GOT3 (cell line): ENCODE measurements at regions not wholly inside any gene's neighbourhood (a gene's known extent, or its start where the extent isn't known, plus 50 kb on each side); places are given as distances from the start of the nearest gene placed in this dataset.

Source experiments
- DNase-seq: peaks from one replicate; lab custom pipeline; 2025; ENCODE audit warnings: mixed read lengths; lab: John Stamatoyannopoulos, UW

DNA sequence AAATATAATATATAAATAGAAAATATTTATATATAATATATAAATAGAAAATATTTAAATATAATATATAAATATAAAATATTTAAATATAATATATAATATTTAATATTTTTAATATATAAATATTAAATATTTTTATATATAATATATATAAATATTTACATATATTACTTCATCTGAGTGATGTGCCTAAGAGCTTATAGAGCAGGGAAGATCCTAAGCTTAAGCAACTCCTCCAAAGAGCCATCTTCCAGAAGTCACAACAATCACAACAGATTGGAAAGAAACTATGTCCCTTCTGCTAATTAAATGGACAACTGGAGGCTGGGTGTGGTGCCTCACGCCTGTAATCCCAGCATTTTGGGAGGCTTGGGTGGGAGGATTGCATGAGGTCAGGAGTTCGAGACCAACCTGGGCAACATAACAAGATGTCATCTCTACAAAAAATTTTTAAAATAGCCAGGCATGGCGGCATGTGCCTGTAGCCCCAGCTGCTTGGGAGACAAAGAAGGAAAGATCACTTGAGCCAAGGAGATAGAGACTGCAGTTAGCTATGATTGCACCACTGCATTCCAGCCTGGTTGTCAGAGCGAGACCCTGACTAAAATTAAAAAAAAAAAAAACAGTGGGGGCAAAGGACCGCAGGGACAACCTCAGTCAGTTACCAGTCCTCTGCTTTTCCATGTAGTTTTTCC, 198.7 kb downstream of the SKIDA1 start:
- DNase-seq = no peak

DNA sequence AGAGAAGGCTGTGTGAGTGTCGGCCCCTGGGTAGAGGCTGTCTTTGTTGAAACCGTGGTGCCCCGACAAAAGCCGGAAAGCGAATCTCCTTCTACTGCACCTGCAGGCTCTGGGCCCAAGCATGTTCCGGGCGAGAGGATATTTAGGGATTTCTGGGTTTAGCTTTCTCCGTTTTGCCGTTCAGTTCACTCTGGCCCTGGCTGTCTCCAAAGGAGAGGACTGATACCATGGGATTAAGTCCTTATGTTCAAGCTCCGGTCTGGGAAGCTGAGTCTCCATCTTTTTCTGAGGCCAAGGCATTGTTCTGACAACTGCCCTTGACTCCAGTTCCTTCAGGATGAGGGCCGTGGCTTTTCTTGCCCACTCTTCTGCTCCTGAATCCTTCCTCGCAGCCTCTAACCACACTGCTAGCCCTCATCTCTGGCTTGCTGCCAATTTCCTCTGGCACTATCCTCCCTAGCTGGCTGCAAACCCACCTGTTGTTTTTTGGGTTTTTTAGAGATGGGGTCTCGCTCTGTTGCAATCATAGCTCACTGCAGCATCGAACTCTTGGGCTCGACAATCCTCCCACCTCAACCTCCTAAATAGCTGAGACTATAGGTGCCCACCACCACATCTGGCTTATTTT, 206.8 kb downstream of the SKIDA1 start:
- no peak for DNase-seq

- no peak for DNase-seq
These were observed 207.6 kb downstream of the SKIDA1 start for GRCh38 chr10:21317902-21318301.

DNA sequence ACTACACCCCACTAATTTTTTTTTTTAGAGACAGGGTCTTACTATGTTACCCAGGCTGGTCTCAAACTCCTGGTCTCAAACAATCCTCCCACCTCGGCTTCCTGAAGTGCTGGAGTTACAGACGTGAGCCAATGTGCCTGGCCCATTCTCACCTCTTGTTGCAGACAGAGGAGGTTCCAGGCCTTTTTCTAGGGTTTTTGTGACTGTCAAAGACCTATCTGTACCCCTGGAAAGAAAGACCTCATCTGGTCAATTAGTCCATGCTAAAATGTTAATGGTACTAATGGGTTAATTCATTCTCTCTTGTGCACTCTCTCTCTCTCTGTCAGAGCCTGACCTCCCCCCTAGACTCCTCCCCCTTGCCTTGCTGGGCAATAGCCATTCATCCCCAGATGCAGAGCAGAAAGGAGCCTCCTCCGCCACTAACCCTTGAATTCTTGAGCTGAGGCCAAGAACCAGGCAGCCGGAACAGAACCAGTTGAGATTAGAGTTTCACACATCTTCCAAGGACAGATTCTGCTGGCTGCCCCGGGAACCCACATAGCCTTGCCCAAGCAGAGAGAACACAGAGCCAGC, 209.7 kb downstream of the SKIDA1 start:
- no peak for DNase-seq

- no peak for DNase-seq
These were observed 210.4 kb downstream of the SKIDA1 start for GRCh38 chr10:21314906-21315644.

DNA sequence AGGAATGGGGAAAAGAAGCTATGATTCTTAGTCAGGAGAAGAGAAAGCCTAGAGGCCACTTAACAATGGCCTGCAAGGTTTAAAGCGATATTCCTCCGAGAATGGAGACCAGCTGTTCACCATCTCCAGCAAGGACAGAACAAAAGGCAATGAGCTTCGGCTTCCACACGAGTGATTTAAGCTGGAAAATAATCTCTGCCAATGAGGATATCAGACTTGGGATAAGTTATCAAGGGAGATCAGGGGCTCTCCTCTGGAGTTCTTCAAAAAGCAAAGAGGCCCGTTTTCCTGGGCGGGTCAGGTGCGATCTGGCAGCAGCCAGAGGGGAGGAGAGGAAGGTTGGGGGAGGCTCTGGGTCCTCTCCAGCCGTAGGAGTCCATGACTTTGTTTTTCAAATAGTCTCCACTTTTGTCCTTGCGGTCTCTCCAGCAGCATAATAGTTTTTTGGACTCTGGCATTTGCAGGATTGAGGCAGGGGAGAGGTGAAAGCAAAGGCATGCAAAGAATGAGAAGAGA, 211.3 kb downstream of the SKIDA1 start:
- no peak for DNase-seq

- no peak for DNase-seq
These were observed 211.8 kb downstream of the SKIDA1 start for GRCh38 chr10:21313691-21314090.

GRCh38 chr10:21311426-21311825, 214.1 kb downstream of the SKIDA1 start:
- no peak for DNase-seq

DNA sequence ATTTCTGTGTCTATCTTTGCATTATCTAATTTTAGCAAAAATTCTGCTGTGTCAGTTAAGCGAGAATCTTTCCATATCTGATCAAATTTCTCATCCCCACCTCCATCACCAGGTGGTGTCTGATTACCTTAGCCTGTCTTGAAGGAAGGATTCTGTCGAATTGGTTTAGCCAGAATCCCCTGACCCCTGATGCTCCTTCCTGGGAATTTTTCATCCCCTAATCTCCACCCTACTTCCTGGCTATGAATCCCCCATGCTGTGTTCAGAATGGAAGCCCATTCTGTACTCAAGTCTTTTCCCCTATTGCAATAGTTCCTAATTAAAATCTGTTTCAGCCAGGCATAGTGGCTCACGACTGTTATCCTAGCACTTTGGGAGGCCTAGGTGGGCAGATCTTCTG, 216.1 kb downstream of the SKIDA1 start:
- DNase-seq = no peak

DNA sequence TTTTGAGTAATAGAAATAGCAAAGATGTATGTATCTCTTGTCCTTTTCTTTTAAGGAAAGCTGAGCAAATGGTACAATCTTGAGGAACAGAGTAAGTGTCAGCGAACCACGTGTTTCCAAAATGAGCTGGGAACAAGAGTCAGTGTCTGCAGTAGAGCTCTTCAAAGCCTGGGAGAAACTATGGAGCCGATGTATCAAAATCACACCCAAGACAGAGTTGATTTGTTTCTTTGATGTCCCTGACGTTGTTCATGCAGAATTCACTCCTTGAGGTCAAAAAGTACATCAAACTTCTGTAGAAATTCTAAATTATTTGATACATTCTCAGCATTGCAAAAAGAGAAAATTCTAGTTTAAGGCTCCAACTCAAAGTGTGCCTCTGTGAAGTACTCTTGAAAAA, 216.5 kb downstream of the SKIDA1 start:
- no peak for DNase-seq

DNA sequence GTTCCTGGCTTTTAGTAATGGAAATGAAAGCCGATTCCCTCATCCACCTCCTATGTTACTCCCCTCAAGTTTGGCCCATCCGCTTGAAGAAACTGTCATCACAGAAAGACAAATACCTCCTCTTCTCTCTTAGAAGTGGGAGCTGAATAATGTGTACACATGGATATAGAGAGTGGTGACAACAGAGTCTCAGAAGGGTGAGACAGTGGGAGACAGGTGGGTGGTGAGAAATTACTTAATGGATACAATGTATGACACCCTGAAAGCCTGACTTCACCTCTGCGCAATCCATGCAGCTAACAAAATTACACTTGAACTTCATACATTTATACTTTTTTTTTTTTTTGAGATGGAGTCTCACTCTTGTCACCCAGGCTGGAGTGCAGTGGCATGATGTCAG, 217.5 kb downstream of the SKIDA1 start:
- DNase-seq = no peak

- no peak for DNase-seq
These were observed 220.9 kb downstream of the SKIDA1 start for GRCh38 chr10:21304608-21305007.

DNA sequence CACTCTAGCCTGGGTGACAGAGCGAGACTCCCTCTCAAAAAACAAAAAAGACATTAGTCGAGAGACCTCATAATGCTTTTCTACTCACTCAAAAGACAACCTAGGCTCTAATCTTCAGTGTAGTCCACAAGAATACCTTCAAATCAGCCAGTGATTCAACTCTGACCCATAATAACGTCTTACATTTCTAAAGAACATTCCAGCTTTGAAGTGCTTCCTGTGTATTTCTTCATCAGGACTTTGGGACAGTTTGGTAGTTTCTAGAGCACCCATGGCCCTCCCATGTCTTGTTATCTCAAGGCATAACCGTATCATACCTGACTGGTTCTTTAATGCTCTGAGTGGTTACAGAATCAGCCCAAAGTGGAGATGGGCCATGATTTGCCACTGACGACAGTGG, 221.3 kb downstream of the SKIDA1 start:
- no peak for DNase-seq

GRCh38 chr10:21300551-21300950, 224.9 kb downstream of the SKIDA1 start:
- no peak for DNase-seq

- no peak for DNase-seq
These were observed 226.2 kb downstream of the SKIDA1 start for GRCh38 chr10:21299330-21299729.

DNA sequence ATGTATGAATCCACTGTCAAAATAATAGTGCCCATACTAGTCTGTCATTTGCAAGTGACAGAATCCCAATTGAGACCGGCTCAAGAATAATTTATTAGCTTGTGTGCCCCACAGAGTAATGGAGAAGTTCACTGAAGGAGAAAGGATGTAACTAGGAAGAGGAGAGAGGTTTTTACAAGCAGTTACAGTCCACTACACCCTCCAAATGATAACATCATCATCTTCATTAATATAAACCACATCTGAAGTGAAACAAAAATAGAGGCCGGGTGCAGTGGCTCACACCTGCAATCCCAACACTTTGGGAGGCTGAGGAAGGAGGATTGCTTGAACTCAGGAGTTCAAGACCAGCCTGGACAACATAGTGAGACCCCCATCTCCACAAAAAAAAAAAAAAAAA, 226.8 kb downstream of the SKIDA1 start:
- DNase-seq = no peak

DNA sequence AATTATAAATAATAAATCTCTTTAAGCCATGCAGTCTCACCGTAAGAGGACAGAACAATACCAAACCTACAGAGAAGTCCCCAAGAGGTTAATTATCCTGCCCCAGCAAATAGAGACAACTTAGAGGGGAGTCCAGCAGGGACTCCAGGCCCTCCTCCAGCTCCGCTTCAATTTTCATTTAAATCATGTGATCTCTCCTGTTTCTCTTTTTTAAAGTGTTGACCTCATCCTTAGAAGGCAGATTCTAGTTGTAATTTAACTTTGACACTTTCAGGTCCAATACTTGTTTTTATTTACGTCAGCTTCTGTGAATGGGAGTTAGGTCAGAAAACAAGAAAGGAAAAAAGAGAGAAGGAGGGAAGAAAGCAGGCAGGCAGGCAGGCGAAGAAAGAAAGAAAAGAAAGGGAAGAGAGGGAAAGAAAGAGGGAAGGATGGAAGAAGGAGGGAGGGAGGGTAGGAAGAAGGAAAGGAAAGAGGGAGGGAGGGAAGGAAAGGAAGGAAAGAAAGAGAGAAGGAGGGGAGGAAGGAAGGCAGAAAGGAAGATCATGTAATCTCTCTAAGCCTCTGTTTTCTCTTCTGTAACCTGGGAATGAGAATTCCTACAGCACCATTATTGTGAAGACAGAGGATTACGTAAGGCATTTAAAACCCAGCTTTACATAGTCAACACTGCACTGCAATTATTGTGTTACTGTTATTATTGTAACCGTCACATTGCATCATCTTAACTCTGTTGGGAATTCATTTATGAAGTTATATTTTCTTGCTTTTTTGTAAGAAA, 227.7 kb downstream of the SKIDA1 start:
- DNase-seq = no peak

DNA sequence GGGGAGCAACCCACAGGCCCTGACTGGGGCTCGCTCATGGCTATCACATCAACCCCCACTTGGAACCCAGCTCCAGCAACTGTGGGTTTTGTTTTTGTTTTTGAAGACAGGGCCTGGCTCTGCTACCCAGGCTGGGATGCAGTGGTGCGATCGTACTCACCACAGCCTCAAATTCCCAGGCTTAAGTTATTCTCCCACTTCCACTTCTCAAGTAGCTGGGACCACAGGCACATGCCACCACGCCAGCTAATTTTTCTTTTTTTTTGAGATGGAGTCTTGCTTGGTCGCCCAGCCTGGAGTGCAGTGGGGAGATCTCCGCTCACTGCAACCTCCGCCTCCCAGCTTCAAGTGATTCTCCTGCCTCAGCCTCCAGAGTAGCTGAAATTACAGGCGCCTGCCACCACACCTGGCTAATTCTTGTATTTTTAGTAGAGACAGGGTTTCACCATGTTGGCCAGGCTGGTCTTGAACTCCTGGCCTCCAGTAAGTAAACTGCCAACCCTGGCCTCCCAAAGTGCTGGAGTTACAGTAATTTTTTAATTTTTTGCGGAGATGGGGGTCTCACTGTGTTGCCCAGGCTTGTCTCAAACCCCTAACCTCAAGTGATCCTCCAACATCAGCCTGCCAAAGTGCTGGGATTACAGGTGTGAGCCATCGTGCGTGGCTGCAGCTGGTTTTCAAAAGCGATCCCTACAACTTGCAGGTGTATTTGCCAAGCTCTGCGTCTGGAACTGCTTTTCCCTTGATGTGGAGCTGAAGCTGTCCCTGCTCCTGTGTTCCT, 228.7 kb downstream of the SKIDA1 start:
- no peak for DNase-seq

DNA sequence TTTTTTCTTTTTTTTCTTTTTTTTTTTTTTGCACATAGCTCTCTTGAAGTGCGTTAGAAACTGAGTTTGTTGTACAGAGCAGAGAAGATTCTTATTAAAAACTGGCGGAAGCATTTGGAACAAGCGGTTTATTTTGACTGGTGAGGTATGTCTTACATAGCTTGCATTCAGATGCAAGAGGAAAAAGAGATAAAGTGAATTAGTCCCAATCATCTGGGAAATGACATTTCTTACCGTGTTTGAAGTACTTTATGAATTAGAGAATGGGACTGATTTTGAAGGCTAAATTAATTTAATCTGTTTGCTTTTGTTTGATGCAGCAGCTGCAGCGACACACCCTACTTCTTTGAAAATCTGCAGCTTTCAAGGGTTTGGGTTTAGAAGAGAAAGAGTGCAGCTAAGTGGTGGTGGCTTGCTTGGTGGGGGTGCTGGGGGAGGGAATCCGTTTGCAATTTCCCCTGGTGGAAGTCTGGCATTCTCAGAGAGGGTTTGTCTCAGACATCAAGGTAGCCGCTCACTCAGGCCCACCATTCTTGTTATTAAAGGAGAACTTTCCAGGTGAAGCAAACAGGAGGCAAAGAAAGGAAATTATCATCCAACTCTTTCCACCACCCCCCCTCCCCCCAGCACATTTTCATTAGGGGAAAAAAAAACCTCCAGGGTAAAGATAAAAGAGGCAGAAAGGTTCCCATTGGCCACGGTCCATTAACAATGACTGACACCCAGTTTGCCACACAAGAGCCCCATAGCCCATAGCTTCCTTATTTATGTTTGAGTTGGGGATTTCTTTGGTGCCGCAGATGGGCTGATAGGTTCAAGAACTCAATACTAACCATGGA, 231.7 kb downstream of the SKIDA1 start:
- DNase-seq = no peak
